Chondrocyte (in vitro differentiated cells): ENCODE measurements at regions not wholly inside any gene's neighbourhood (a gene's known extent, or its start where the extent isn't known, plus 50 kb on each side); places are given as distances from the start of the nearest gene placed in this dataset.
A peak's percentile ranks its signal among the peaks of the same experiment; 100 is the strongest.

Source experiments
- DNase-seq: peaks from one replicate; pipeline ENCODE4 v3.0.0; 2021; ENCODE audit warnings: mixed read lengths, low spot score
- H3K27ac Mint-ChIP-seq: one replicate; pipeline ENCODE4 v1.8.0; 2021; ENCODE audit warnings: mild to moderate bottlenecking, moderate library complexity, mixed read lengths; ENCODE audit not compliant: unreplicated experiment
- H3K27me3 Mint-ChIP-seq: 2 replicates; pipeline ENCODE4 v1.8.0; 2021; ENCODE audit warnings: low read depth, mixed read lengths
- H3K36me3 Mint-ChIP-seq: 2 replicates; pipeline ENCODE4 v1.8.0; 2021; ENCODE audit warnings: low read depth, mixed read lengths
- H3K4me1 Mint-ChIP-seq: 2 replicates; pipeline ENCODE4 v1.8.0; 2021; ENCODE audit warnings: low read depth, mild to moderate bottlenecking, mixed read lengths
- H3K4me3 Mint-ChIP-seq: one replicate; pipeline ENCODE4 v1.8.0; 2021; ENCODE audit warnings: mild to moderate bottlenecking, moderate library complexity, mixed read lengths; ENCODE audit not compliant: unreplicated experiment
- H3K9me3 Mint-ChIP-seq: 2 replicates; pipeline ENCODE4 v1.8.0; 2021; ENCODE audit warnings: low read depth, mixed read lengths
- CTCF ChIP-seq: fragments of 200-600 bp; sonication (generic); IDR thresholded peaks from 2 replicates; pipeline ENCODE4 v1.5.0; 2021; ENCODE audit warnings: antibody characterized with exemption, mild to moderate bottlenecking, moderate library complexity

DNA sequence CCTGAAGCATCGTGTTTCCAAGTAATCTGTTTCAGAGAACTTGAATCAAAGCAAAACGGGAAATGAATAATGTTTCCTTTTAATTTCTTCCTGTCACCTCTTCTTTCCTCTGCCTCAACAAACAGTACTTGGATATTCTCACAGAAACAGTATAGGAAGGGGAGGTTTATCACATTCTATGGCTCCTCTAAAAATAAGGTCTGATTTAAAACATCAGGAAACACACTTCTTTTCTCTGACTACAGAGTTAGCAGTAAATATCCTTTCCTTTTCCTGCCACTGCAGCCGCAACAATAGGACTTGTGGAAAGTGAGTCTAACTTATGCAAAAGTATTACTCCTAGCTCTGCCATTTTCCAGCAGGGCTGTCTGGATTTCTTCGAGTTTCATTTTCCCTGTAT is 62.3 kb downstream of the CH25H start:
- peaks cover 2% of the 10 kb centered on the region for H3K36me3 Mint-ChIP-seq
- no peak overlapping the region for H3K27ac Mint-ChIP-seq

GRCh38 chr10:89142590-89142989 is 64.5 kb downstream of the CH25H start:
- TF ChIP-seq CTCF: no peak
- Mint-ChIP-seq H3K4me3 (no peak overlapping the region), H3K9me3 (peaks cover 2% of the 10 kb centered on the region)

More for the DNA sequence above, 62.3 kb downstream of the CH25H start:
- H3K4me3 Mint-ChIP-seq: no peak overlapping the region
- H3K4me1 Mint-ChIP-seq: peaks cover 2% of the 10 kb centered on the region
- DNase-seq: no peak
- H3K27me3 Mint-ChIP-seq: peaks cover 22% of the 10 kb centered on the region
- no peak for TF ChIP-seq CTCF
- peaks cover 15% of the 10 kb centered on the region for H3K9me3 Mint-ChIP-seq

GRCh38 chr10:89138755-89139490 is 68.2 kb downstream of the CH25H start:
- no peak for DNase-seq
- H3K4me1 Mint-ChIP-seq: peaks cover 7% of the 10 kb centered on the region
- peaks cover 11% of the 10 kb centered on the region for H3K27me3 Mint-ChIP-seq
- H3K9me3 Mint-ChIP-seq: peaks cover 1% of the 10 kb centered on the region
- no peak overlapping the region for H3K4me3 Mint-ChIP-seq
- H3K36me3 Mint-ChIP-seq: no peaks in the 10 kb centered on the region
- no peak overlapping the region for H3K27ac Mint-ChIP-seq
- TF ChIP-seq CTCF: no peak

More at GRCh38 chr10:89142590-89142989, 64.5 kb downstream of the CH25H start:
- H3K36me3 Mint-ChIP-seq: no peaks in the 10 kb centered on the region
- peaks cover 17% of the 10 kb centered on the region for H3K27me3 Mint-ChIP-seq
- no peak overlapping the region for H3K27ac Mint-ChIP-seq
- H3K4me1 Mint-ChIP-seq: peaks cover 9% of the 10 kb centered on the region
- no peak for DNase-seq

- Mint-ChIP-seq H3K9me3 (peaks cover 2% of the 10 kb centered on the region), H3K27me3 (peaks cover 5% of the 10 kb centered on the region), H3K27ac (no peak overlapping the region), H3K4me1 (peaks cover 13% of the 10 kb centered on the region), H3K36me3 (no peaks in the 10 kb centered on the region), H3K4me3 (no peak overlapping the region)
- TF ChIP-seq CTCF: no peak
- DNase-seq: no peak
Observed at GRCh38 chr10:89134963-89135362, 72.2 kb downstream of the CH25H start.

DNA sequence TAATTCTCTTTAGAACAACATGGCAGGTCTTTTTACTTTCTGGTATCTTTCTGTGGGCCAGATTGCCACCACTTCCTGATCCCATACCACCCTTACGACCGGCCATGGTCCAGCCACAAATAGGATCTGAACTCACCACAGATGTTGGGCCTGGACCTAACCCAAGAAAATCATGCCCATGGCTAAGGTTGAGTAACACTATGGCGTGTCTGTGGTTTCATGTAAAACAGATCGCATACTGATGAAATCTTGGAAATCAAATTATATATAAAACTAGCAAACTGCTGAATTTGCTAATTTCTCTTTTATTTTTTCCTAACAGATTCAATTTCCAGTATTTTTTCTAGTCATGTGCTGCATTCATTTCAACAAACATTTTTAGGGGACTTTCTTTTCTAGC is 77.2 kb downstream of the CH25H start:
- TF ChIP-seq CTCF: no peak
- Mint-ChIP-seq H3K9me3 (peaks cover 2% of the 10 kb centered on the region), H3K4me1 (peaks cover 12% of the 10 kb centered on the region), H3K27ac (peak overlapping the region; percentile 19), H3K27me3 (peaks cover 12% of the 10 kb centered on the region), H3K4me3 (no peak overlapping the region), H3K36me3 (no peaks in the 10 kb centered on the region)
- no peak for DNase-seq
